IPS-NIHi11 (cell line): ENCODE measurements at regions not wholly inside any gene's neighbourhood (a gene's known extent, or its start where the extent isn't known, plus 50 kb on each side); places are given as distances from the start of the nearest gene placed in this dataset.
"Not testable (repeated sequence)": the region's sequence is repeated elsewhere in the genome, so short reads cannot be mapped to it uniquely, and the experiment has no call there.

ENCODE experiments used
- DNase-seq: peaks from one replicate; pipeline ENCODE4 v3.0.0; 2012; ENCODE audit warnings: mixed read lengths, low spot score

DNA sequence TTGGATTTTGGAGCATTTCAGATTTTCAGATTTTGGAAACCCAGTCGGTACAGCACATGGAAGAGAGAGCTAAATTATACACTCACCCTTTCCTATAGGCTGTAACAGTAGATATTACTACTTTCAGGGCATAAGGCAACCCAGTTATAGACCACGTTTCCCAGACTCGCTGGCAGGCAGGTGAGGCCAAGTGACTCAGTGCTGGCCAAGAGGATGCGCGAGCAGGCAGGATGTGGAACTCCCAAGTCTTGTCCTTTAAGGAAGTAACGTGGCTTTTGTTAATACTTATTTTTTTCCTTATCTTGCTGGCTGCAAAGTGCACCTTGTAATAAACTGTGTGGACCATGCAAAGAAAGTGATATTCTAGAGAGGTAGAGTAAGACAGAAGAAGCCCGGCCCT lies 1160.1 kb downstream of the GATA3 start:
- no peak for DNase-seq

DNA sequence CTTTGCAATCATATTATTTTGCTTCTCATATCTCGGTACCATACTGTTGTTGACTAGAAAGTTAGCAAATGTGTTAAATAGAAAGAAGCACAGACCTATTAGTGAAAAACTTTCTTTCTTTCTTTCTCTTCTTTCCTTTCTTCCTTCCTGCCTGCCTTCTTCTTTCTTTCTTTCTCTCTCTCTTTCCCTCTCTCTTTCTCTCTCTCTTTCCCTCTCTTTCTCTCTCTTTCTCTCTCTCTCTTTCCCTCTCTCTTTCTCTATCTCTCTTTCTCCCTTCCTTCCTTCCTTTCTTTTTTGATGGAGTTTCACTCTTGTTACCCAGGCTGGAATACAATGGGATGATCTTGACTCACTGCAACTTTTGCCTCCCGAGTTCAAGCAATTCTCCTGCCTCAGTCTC lies 1160.6 kb downstream of the GATA3 start:
- DNase-seq = no peak

DNA sequence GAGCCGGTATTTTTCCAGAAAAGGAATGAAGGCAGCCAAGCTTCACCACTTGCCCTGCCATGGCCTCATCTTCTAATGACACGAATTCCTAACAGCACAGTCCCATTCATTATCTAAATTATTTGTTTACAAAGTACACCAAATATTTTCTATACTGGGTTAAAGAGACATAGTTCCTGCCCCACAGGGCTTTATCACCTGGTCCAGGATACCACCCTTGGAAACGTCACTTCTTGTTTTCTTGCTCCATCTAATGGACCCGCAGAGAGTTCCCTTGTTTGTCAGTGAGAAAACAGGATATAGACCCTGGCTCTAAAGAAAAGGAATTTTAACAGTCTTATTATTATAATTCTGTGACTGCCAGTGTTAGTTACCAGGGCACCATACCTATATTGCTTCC lies 1165.4 kb downstream of the GATA3 start:
- DNase-seq = no peak

DNA sequence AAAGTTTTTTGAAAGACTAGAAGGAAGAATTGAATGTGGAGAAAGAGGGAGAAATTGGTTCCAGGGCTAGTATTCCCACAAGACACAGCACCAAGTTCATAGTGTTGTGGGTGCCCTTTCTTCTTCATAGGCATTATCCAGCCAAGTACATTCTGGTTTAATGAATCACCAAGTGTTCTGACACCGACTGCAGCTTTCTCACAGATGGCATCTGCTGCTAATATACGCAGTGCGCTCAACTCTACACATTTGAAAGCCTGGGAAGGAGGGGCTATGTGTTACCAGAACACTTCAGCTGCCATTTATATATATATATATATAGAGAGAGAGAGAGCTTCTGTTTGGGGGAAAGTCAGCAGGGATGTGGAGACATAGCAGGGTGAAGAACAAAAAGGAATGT lies 1168.4 kb downstream of the GATA3 start:
- DNase-seq = no peak

DNA sequence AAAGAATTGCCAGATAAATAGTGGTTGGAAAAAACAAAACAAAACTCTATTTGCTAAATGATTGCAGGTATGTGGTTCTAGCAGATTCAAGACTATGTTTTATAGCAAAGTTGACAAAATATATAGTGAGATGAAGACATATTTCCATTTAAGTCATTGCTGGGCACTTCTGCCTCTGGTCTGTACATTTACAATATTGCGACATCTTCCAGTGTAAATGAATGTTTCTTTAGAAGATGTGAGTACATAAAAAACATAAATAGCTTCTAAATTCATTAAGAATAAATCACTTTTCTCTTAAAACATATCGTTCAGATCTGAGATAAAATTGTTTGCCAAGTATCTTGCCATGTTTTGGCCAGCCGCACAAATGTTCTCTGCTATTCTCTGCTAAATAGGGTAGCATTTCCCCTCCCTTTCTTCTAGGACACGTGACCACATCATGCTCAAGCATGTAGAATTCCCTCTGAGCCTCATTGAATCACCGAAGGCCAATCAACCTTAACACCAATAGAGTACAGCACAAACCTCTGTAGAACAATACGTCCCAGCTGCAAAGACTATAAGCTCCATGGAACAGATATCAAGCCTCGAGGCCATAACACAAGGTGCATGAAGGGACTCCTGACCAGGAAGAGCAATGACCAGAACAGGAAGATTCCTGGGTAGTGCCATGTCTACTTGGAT lies 1173.3 kb downstream of the GATA3 start:
- DNase-seq = no peak

DNA sequence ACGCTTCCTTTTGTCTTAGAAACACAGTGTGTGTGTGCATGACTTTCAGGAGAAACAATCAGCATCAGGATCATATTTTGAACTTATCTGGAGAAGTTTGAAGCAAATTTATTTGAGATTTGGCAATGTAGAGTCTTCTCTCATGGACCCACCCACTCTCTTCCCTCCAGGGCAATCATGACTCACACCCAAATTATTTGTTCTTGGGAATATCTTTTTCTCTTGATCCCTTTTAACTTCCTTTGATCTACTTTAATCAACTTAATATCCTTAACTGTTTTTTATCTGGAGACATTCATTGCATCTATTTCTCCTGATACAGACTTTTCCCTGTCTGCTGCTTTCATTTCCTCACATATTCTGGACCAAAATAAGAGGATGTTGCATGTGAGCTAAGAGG lies 1174.3 kb downstream of the GATA3 start:
- DNase-seq = no peak

DNA sequence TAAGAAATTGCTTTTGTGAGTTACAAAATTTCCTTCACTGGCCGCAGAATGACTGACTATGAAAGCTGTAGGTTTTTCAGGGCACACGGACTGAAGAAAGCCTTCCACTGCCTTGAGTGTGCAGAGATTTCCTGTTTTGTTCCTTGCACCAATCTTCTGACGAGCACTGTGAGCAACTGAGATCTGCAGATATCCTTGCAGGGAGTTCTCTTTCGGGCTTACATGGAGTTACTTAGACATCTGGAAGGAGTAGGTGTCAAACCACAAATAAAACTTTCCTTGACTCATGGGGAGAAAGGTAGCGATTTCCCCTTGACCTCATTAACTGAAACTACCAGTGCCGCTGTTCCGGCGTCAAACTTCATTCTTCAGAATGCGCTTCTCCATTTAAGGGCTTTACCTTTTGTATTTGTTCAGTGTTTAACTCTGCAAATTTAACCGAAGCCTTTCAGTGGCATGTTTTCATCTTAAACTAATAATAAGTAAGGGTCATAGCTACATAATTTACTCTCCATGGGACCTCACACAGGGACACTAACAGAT lies 1175.3 kb downstream of the GATA3 start:
- no peak for DNase-seq

DNA sequence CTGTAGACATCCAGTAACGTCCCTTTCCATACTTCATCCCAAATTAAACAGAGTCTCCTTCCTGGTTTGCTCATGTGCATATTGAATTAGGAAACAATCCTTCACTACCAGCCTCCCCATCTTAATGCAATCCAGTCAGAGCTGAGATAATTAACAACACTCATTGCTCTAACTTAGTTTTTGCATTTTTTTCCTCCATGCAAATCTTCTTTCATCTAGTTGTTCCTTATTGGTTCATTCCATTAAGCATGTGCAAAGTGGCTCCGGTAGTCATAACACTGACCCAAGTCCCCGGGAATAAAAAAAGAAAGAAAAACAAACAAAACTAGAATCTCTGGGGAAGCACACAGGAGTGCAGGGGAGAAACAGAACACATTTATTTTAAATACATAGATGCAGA lies 1176.1 kb downstream of the GATA3 start:
- no peak for DNase-seq

DNA sequence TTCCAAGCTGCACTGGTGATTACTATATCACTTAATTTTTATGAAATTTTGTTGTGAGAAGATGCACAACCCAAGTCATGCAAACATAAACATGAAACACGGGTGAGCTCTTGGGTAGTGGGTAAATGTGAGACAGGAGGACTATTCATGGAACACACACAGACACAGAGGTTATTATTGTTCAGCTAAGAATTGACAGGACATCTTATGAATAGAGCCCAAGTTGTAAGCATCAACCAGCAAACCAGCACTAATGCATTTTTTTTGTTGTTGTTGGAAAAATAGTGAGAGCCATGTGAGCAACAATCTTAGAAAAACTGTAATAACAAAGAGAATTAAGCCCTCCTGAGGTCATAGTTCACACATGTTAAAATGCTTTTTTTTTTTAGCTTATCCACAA lies 1179.7 kb downstream of the GATA3 start:
- no peak for DNase-seq

DNA sequence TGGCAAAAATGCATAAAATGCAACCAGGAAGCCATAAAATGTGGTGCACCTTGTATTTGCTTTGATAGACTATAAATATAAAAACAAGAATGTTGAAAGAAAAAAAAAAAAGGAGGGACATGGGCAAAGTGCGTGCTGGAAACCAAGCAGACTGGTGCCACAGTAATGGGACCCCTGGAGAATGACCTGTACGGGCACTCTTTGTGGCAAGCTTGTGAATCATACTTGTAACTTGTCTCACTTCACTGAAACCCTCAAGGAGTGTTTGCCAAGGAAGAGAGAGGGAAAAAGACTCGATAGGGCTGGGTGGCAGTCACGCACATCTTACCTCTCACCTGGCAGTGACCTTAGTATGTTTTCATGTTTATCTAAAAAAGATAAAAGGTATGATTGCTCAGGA lies 1183.6 kb downstream of the GATA3 start:
- DNase-seq = no peak

DNA sequence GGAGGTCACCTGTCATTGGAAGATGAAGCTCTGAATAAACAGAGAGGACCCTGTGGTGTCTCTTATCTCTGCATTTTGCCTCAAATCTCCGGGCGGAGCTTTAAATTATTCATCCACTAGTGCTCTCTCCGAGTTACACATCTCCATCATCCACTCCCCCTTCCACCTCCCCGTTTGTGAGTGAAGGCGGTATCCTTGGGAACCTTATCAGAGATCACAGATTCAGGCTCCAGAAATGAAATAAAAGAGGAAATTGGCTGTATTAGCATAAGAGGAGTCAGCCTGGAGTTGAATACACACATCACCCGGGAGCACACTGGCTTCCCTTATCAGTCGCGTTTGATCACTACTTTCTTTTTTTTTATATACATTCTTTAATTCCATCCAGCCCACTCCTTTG lies 1184.8 kb downstream of the GATA3 start:
- DNase-seq = no peak

DNA sequence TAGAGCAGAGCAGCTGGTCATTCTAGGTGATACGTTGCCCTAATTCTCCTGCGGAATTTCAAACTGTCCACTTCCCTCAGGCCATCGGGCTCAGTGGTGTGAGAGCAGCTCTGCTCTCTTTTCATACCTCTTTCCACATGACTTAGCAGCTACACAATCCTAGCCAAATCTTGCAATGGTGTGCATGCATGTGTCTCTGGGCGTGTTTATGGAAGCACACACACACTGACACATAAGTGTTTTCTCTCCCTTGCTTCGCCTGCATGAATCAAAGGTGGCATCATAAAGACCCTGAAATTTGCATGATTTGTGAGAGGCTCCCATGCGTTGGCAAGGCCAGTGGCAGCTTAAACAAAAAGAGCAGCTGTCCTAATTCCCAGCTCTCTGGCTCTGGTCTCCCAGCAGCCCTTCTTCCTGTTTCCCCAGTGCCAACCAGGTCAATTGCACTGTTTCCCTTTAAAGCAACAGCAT lies 1189.5 kb downstream of the GATA3 start:
- no peak for DNase-seq

DNA sequence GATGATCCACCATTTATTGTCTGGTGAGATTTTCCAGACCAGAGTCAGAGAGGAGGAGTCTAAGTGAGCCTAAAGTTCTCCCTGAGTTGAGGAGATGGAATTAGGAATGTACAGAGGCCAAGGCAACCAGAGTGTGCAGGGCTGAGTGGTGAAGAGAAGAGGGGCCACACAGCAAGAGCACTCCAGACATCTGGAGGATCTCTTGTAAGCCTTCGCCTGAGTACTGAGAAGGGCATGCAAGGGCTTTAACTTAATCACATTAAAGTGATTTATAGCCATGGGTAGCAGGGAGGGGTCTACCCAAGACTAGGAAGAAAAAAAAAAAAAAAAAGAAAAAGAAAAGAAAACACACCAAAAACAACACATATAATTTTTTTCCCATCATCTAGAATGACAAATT lies 1190.4 kb downstream of the GATA3 start:
- no peak for DNase-seq

DNA sequence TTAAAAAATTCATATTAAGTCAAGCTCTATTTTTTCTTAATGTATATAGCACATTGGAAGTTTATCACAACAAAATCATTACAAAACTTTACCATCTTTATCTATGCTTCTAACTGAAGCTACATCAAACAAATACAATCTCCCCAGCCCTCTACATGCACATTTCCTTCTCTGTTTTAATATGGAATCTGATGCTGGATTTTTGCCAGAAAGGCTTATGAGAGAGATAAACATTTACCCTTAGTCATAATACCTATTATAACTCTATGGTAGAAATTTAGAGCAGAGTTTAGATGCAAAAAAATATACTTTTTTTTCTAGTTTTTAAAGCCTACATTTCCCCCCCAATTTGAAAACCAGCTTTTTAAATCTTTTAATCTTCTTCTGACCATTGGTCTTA lies 1198.6 kb downstream of the GATA3 start:
- no peak for DNase-seq

DNA sequence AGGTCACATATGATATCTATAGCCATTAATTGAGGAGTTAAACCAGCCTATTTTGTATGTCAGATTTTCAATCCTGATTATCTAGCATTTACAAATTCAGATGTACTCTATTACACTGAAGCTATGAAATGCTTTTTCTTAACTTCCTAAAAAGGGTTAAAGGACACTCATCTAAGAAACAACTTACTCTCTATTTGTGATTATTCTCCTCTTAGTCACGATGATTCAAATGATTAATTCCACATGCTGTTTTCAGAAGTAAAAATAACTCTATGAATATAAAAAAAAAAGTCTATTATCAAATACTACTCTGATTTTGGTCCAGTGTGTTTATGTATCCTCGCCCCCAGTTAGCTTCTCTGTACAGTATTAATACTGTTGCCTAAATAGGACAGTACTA lies 1199.9 kb downstream of the GATA3 start:
- no peak for DNase-seq

DNA sequence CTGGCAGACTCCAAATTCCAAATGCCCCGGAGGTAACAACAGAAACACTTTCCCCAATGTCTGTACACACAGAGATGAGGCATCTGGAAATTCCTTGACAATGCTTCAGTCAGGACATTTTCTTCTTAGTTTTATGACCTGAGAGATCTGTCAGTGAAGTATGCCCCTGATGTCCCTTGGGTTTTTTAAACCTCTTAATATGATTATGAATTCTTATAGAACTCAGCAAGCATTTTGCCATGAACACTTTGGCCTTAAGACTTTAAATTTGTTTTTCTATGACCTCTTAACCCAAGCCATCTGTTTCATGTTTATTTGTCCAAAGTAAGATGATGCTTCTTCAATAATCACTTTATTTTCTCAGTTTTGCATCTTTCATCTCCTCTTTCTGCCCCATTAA lies 1206.2 kb downstream of the GATA3 start:
- DNase-seq = no peak

DNA sequence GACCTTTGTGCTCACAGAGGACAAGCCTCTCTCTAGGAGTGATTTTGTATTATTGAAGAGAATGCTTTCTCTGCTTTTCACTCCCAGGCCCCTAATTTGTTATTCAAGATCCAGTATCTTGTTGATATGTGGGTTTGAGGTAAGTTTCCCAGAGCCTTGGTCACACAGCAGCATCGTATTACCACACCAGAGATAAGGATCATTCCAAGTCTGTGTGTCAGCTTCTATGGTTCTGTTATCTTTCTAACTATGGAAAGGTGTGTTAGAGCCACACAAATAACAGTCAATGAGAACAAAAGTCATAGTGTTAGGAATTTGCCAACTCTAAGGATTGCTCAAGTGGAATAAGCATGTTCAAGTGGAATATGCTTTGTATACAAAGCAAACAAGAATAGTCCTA lies 1208.3 kb downstream of the GATA3 start:
- no peak for DNase-seq

DNA sequence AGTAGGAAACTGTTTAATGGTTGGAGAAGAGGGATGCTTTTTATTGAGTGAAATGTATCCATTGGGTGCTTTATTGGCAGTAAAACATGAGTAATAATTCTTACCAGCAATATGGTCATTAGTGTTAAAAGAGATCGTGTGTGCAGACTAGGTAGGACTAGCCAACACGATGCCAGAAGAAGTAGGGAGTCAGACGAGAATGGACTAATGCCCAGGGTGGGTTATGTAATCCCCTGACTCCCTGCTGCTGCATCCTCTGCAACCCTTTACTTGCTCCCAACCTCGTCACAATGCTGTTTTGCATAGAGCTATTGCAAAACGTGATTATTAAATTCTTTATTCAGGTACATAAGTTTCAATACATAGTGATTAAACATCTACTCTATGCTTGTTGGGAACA lies 1213.7 kb downstream of the GATA3 start:
- DNase-seq = no peak

DNA sequence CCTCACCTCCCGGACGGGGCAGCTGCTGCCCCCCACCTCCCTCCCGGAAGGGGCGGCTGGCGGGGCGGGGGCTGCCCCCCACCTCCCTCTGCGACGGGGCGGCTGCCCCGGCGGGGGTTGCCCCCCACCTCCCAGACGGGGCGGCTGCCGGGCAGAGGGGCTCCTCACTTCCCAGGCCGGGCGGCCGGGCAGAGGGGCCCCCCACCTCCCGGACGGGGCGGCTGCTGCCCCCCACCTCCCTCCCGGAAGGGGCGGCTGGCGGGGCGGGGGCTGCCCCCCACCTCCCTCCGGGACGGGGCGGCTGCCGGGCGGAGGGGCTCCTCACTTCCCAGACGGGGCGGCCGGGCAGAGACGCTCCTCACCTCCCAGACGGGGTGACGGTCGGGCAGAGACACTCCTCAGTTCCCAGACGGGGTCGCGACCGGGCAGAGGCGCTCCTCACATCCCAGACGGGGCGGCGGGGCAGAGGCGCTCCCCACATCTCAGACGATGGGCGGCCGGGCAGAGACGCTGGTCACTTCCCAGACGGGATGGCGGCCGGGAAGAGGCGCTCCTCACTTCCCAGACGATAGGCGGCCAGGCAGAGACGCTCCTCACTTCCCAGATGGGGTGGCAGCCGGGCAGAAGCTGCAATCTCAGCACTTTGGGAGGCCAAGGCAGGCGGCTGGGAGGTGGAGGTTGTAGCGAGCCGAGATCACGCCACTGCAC lies 1218.8 kb downstream of the GATA3 start:
- DNase-seq = not testable (repeated sequence)

DNA sequence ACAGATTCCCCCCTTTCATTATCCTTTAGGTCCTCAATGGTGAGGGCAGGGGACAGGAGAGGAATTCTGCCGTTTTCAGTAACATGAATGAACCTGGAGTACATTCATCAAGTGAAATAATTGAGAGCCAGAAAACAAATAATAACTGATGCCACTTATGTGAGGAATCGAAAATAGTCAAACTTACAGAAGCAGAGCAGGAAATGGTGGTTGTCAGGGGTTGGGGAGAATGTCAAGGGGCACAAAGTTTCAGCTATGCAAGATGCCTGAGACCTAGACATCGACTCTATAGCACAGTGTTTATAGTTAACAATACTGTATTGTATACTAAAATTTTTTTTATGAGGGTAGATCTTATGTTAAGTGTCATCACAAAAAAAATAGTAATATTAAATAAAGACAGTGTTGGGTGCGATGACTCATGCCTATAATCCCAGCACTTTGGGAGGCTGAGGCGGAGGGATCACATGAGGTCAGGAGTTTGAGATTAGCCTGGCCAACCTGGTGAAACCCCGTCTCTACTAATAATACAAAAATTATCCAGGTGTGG lies 1219.8 kb downstream of the GATA3 start:
- no peak for DNase-seq

DNA sequence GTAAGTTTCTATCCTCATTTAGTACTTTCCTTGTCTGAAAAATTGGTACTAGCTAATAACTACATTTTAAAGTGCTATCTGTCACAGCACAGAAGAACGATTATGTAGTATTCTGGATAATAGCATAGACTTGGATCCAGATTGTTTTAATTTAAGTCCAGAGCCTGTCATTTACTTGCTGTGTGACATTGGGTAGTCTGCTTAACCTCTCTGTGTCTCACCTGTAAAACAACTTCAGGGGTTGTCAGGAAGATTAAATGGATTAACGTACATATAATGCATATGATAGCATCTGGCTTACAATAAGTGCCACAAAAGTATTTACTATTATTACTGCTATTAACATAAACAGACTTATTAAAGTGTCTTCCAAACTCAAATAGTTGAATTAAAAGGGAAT lies 1221.4 kb downstream of the GATA3 start:
- DNase-seq = no peak

DNA sequence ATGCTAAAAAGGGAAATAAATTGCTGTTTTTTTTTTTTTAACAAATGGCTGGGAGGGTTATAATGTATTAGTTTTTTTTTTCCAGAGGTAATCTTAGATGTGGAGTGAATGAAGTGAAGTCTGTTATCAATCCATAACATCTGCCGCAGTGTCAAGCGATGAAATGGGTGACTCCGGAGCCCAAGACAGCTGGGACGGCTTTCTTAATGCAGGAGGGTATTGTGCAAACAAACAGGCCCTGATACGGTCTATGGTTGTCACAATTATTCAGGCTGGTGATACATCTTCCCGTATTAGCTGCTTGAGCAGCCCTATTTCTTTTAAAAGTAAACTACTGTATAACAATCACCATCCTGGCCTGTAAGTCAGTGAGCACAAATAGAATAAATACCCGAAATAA lies 1231.2 kb downstream of the GATA3 start:
- DNase-seq = no peak

DNA sequence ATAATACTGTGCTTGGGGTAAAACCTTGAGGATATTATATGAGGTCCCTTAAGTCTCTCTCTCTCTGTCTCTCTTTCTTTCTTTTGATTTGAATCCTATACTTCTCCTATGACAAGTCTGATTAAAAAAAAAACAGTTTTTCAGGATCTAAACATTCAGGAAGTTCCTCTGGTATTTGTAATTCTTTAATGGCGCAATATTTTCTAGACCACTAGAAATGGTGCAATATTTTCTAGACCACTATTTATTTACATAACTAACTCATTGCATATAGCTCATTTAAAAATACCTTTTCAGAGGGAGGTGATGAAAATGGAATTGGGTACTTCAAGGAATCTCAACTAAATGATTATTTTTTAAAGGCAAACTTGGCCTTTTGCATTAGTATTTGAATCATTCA lies 1235.3 kb downstream of the GATA3 start:
- DNase-seq = no peak
